Activated CD4-positive, alpha-beta T cell treated with anti-CD3 and anti-CD28 coated beads, Interleukin-2, amount 50 U/mL, for 48 hours (primary cell): ENCODE measurements at regions not wholly inside any gene's neighbourhood (a gene's known extent, or its start where the extent isn't known, plus 50 kb on each side); places are given as distances from the start of the nearest gene placed in this dataset.
A peak's percentile ranks its signal among the peaks of the same experiment; 100 is the strongest.

Experiments used
- DNase-seq, 2 experiments: peaks; one replicate each; pipeline ENCODE4 v3.0.0-alpha.2; 2020

- no peak for DNase-seq
Observed at GRCh38 chr10:2688958-2689357, 378.4 kb upstream of the PFKP start.

GRCh38 chr10:2686691-2687090 lies 380.7 kb upstream of the PFKP start:
- DNase-seq, result no peak

GRCh38 chr10:2682491-2682890 lies 384.9 kb upstream of the PFKP start:
- DNase-seq, result no peak

GRCh38 chr10:2681891-2682290 lies 385.5 kb upstream of the PFKP start:
- DNase-seq, result no peak

- DNase-seq, result no peak
Observed at GRCh38 chr10:2680821-2681220, 386.5 kb upstream of the PFKP start.

GRCh38 chr10:2679646-2680045 lies 387.7 kb upstream of the PFKP start:
- no peak for DNase-seq

- DNase-seq, result no peak
Observed at GRCh38 chr10:2676455-2676854, 390.9 kb upstream of the PFKP start.

GRCh38 chr10:2674451-2674850 lies 392.9 kb upstream of the PFKP start:
- DNase-seq, result no peak

- no peak for DNase-seq
Observed at GRCh38 chr10:2670864-2671263, 396.5 kb upstream of the PFKP start.

GRCh38 chr10:2665772-2666171 lies 401.6 kb upstream of the PFKP start:
- no peak for DNase-seq

GRCh38 chr10:2660276-2660675 lies 407.1 kb upstream of the PFKP start:
- DNase-seq, result no peak

- DNase-seq, result no peak
Observed at GRCh38 chr10:2659660-2660209, 407.6 kb upstream of the PFKP start.

- DNase-seq, result no peak
Observed at GRCh38 chr10:2658780-2659179, 408.6 kb upstream of the PFKP start.

- no peak for DNase-seq
Observed at GRCh38 chr10:2650328-2650727, 417.0 kb upstream of the PFKP start.

- DNase-seq, result no peak
Observed at GRCh38 chr10:2641028-2641427, 426.3 kb upstream of the PFKP start.

GRCh38 chr10:2633630-2634029 lies 433.7 kb upstream of the PFKP start:
- DNase-seq, result no peak

GRCh38 chr10:2631557-2632205 lies 435.7 kb upstream of the PFKP start:
- DNase-seq, result no peak

- no peak for DNase-seq
Observed at GRCh38 chr10:2628705-2629104, 438.6 kb upstream of the PFKP start.

- no peak for DNase-seq
Observed at GRCh38 chr10:2627969-2628368, 439.4 kb upstream of the PFKP start.

GRCh38 chr10:2625094-2625493 lies 442.3 kb upstream of the PFKP start:
- no peak for DNase-seq

- no peak for DNase-seq
Observed at GRCh38 chr10:2623675-2624274, 443.6 kb upstream of the PFKP start.

GRCh38 chr10:2620827-2621521 lies 446.4 kb upstream of the PFKP start:
- DNase-seq, result no peak

- no peak for DNase-seq
Observed at GRCh38 chr10:2619916-2620315, 447.4 kb upstream of the PFKP start.

GRCh38 chr10:2619472-2619871 lies 447.9 kb upstream of the PFKP start:
- DNase-seq, result peak in 1 of 2 experiments; percentile 5
